HepG2 (cell line): ENCODE measurements at regions not wholly inside any gene's neighbourhood (a gene's known extent, or its start where the extent isn't known, plus 50 kb on each side); places are given as distances from the start of the nearest gene placed in this dataset.
A peak's percentile ranks its signal among the peaks of the same experiment; 100 is the strongest.

Experiments
- CEBPG ChIP-seq: IDR thresholded peaks from 2 replicates; pipeline ENCODE4 v1.6.1; 2016
- GABPB1 ChIP-seq: IDR thresholded peaks from 2 replicates; pipeline ENCODE4 v1.6.1; 2016; ENCODE audit warnings: mild to moderate bottlenecking, missing genetic modification reagents, moderate library complexity, missing compliant biosample characterization
- HOXA3 ChIP-seq: sonication (generic); formaldehyde crosslinking; IDR thresholded peaks from 2 replicates; pipeline ENCODE4 v1.5.0; 2020; ENCODE audit warnings: missing genetic modification reagents
- KAT7 ChIP-seq: IDR thresholded peaks from 2 replicates; pipeline ENCODE4 v1.6.1; 2018; ENCODE audit warnings: borderline replicate concordance, missing compliant biosample characterization
- KDM6A ChIP-seq: IDR thresholded peaks from 2 replicates; pipeline ENCODE4 v1.6.1; 2016; ENCODE audit warnings: low read depth
- MIXL1 ChIP-seq: IDR thresholded peaks from 2 replicates; pipeline ENCODE4 v1.6.1; 2016
- PHF8 ChIP-seq: sonication (generic); formaldehyde crosslinking; IDR thresholded peaks from 2 replicates; pipeline ENCODE4 v1.5.0; 2020; ENCODE audit warnings: missing genetic modification reagents
- PRPF4 ChIP-seq: fragments of 200-400 bp; formaldehyde crosslinking; IDR thresholded peaks from 2 replicates; pipeline ENCODE4 v1.6.1; 2016; ENCODE audit warnings: low read length, low read depth; ENCODE audit not compliant: poor library complexity, severe bottlenecking
- TOPORS ChIP-seq: sonication (generic); formaldehyde crosslinking; IDR thresholded peaks from 2 replicates; pipeline ENCODE4 v1.8.0; 2023; ENCODE audit warnings: mild to moderate bottlenecking, missing genetic modification reagents
- ZNF205 ChIP-seq: IDR thresholded peaks from 2 replicates; pipeline ENCODE4 v1.6.1; 2018; ENCODE audit warnings: missing biosample characterization, missing genetic modification reagents
- ZNF501 ChIP-seq: sonication (generic); formaldehyde crosslinking; IDR thresholded peaks from 2 replicates; pipeline ENCODE4 v1.5.1; 2020; ENCODE audit warnings: mild to moderate bottlenecking, moderate library complexity, missing genetic modification reagents
- ZNF768 ChIP-seq: sonication (generic); formaldehyde crosslinking; IDR thresholded peaks from 2 replicates; pipeline ENCODE4 v1.4.0; 2020; ENCODE audit warnings: missing genetic modification reagents
- TF ChIP-seq, protein P1 (sequence below): sonication (generic); formaldehyde crosslinking; conservative IDR thresholded peaks from 2 replicates; pipeline ENCODE4 v1.4.0; 2020; ENCODE audit warnings: missing genetic modification reagents
- TF ChIP-seq, protein P2 (sequence below): IDR thresholded peaks from 2 replicates; pipeline ENCODE4 v1.6.1; 2016; ENCODE audit warnings: missing genetic modification reagents, missing compliant biosample characterization
- TF ChIP-seq, protein P3 (sequence below): IDR thresholded peaks from 2 replicates; pipeline ENCODE4 v1.6.1; 2016
- TF ChIP-seq, protein P4 (sequence below): IDR thresholded peaks from 2 replicates; pipeline ENCODE4 v1.6.1; 2016; ENCODE audit warnings: low read depth, missing genetic modification reagents, missing compliant biosample characterization
- TF ChIP-seq, protein P5 (sequence below): sonication (generic); formaldehyde crosslinking; IDR thresholded peaks from 2 replicates; pipeline ENCODE4 v1.4.0; 2020; ENCODE audit warnings: missing genetic modification reagents, borderline replicate concordance
- TF ChIP-seq, protein P6 (sequence below): sonication (generic); formaldehyde crosslinking; IDR thresholded peaks from 2 replicates; pipeline ENCODE4 v1.5.0; 2020; ENCODE audit warnings: missing genetic modification reagents, mild to moderate bottlenecking, borderline replicate concordance

DNA sequence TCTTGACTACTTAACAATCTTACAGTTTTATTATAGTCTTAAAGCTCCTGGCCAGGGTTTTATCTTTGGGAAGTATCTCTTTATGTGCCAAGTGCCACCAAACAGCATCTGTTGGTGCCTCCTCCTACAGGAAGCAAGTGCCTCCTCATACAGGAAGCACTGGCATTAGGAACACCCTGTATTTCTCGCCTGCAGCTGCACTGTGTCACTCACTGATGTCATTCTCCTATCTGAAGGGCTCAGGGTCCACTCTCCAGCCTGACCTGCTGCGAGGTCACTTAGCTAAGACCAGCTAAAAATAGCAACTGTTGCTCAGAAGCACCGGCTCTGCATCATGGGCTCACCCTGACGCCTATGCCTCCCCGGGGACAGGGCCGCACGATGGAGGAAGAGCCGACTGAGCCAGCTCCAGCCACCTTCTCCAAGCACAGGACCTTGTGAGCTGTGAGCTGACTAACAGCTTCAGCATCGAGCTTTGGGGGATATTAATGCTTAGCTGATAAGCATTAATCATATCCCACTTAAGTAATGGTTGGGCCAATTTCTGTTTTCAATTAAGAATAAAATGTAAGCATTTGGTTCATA lies 66.3 kb upstream of the CD93 start (continued):
- TF ChIP-seq GABPB1 = peak; percentile 81
- TF ChIP-seq, protein P1, sequence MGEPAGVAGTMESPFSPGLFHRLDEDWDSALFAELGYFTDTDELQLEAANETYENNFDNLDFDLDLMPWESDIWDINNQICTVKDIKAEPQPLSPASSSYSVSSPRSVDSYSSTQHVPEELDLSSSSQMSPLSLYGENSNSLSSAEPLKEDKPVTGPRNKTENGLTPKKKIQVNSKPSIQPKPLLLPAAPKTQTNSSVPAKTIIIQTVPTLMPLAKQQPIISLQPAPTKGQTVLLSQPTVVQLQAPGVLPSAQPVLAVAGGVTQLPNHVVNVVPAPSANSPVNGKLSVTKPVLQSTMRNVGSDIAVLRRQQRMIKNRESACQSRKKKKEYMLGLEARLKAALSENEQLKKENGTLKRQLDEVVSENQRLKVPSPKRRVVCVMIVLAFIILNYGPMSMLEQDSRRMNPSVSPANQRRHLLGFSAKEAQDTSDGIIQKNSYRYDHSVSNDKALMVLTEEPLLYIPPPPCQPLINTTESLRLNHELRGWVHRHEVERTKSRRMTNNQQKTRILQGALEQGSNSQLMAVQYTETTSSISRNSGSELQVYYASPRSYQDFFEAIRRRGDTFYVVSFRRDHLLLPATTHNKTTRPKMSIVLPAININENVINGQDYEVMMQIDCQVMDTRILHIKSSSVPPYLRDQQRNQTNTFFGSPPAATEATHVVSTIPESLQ (CRISPR knock-in tag) = no peak
- TF ChIP-seq PRPF4 = no peak
- TF ChIP-seq KAT7 = 0 out of 2 replicates have a peak, but pooled peaks have one; percentile 44
- TF ChIP-seq, protein P2, sequence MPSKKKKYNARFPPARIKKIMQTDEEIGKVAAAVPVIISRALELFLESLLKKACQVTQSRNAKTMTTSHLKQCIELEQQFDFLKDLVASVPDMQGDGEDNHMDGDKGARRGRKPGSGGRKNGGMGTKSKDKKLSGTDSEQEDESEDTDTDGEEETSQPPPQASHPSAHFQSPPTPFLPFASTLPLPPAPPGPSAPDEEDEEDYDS = peak; percentile 47; the same call in 1 of the 2 replicates
- TF ChIP-seq KDM6A = peak; percentile 61
- TF ChIP-seq TOPORS (CRISPR knock-in tag) = no peak
- TF ChIP-seq, protein P3, sequence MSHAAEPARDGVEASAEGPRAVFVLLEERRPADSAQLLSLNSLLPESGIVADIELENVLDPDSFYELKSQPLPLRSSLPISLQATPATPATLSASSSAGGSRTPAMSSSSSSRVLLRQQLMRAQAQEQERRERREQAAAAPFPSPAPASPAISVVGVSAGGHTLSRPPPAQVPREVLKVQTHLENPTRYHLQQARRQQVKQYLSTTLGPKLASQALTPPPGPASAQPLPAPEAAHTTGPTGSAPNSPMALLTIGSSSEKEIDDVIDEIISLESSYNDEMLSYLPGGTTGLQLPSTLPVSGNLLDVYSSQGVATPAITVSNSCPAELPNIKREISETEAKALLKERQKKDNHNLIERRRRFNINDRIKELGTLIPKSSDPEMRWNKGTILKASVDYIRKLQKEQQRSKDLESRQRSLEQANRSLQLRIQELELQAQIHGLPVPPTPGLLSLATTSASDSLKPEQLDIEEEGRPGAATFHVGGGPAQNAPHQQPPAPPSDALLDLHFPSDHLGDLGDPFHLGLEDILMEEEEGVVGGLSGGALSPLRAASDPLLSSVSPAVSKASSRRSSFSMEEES (CRISPR knock-in tag) = peak; percentile 78
- TF ChIP-seq HOXA3 (CRISPR knock-in tag) = peak; percentile 97
- no peak for TF ChIP-seq ZNF205
- TF ChIP-seq, protein P4, sequence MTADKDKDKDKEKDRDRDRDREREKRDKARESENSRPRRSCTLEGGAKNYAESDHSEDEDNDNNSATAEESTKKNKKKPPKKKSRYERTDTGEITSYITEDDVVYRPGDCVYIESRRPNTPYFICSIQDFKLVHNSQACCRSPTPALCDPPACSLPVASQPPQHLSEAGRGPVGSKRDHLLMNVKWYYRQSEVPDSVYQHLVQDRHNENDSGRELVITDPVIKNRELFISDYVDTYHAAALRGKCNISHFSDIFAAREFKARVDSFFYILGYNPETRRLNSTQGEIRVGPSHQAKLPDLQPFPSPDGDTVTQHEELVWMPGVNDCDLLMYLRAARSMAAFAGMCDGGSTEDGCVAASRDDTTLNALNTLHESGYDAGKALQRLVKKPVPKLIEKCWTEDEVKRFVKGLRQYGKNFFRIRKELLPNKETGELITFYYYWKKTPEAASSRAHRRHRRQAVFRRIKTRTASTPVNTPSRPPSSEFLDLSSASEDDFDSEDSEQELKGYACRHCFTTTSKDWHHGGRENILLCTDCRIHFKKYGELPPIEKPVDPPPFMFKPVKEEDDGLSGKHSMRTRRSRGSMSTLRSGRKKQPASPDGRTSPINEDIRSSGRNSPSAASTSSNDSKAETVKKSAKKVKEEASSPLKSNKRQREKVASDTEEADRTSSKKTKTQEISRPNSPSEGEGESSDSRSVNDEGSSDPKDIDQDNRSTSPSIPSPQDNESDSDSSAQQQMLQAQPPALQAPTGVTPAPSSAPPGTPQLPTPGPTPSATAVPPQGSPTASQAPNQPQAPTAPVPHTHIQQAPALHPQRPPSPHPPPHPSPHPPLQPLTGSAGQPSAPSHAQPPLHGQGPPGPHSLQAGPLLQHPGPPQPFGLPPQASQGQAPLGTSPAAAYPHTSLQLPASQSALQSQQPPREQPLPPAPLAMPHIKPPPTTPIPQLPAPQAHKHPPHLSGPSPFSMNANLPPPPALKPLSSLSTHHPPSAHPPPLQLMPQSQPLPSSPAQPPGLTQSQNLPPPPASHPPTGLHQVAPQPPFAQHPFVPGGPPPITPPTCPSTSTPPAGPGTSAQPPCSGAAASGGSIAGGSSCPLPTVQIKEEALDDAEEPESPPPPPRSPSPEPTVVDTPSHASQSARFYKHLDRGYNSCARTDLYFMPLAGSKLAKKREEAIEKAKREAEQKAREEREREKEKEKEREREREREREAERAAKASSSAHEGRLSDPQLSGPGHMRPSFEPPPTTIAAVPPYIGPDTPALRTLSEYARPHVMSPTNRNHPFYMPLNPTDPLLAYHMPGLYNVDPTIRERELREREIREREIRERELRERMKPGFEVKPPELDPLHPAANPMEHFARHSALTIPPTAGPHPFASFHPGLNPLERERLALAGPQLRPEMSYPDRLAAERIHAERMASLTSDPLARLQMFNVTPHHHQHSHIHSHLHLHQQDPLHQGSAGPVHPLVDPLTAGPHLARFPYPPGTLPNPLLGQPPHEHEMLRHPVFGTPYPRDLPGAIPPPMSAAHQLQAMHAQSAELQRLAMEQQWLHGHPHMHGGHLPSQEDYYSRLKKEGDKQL (CRISPR knock-in tag) = peak; percentile 59; the same call in 1 of the 2 replicates
- TF ChIP-seq, protein P5, sequence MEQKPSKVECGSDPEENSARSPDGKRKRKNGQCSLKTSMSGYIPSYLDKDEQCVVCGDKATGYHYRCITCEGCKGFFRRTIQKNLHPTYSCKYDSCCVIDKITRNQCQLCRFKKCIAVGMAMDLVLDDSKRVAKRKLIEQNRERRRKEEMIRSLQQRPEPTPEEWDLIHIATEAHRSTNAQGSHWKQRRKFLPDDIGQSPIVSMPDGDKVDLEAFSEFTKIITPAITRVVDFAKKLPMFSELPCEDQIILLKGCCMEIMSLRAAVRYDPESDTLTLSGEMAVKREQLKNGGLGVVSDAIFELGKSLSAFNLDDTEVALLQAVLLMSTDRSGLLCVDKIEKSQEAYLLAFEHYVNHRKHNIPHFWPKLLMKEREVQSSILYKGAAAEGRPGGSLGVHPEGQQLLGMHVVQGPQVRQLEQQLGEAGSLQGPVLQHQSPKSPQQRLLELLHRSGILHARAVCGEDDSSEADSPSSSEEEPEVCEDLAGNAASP (CRISPR knock-in tag) = peak; percentile 98
- peak; percentile 69; the same call in 1 of the 2 replicates for TF ChIP-seq MIXL1 (CRISPR knock-in tag)
- TF ChIP-seq CEBPG (CRISPR knock-in tag) = peak; percentile 67
- TF ChIP-seq PHF8 (CRISPR knock-in tag) = no peak
- TF ChIP-seq, protein P6, sequence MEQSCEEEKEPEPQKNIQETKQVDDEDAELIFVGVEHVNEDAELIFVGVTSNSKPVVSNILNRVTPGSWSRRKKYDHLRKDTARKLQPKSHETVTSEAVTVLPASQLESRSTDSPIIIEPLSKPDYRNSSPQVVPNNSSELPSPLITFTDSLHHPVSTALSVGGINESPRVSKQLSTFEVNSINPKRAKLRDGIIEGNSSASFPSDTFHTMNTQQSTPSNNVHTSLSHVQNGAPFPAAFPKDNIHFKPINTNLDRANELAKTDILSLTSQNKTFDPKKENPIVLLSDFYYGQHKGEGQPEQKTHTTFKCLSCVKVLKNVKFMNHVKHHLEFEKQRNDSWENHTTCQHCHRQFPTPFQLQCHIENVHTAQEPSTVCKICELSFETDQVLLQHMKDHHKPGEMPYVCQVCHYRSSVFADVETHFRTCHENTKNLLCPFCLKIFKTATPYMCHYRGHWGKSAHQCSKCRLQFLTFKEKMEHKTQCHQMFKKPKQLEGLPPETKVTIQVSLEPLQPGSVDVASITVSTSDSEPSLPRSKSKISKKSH (CRISPR knock-in tag) = peak; percentile 64; the same call in 1 of the 2 replicates
- TF ChIP-seq ZNF768 = peak; percentile 29; the same call in 1 of the 2 replicates
- 0 out of 2 replicates have a peak, but pooled peaks have one; percentile 44 for TF ChIP-seq ZNF501 (CRISPR knock-in tag)
